ENCODE measurements at regions not wholly inside any gene's neighbourhood (a gene's known extent, or its start where the extent isn't known, plus 50 kb on each side); places are given as distances from the start of the nearest gene placed in this dataset.

DNA sequence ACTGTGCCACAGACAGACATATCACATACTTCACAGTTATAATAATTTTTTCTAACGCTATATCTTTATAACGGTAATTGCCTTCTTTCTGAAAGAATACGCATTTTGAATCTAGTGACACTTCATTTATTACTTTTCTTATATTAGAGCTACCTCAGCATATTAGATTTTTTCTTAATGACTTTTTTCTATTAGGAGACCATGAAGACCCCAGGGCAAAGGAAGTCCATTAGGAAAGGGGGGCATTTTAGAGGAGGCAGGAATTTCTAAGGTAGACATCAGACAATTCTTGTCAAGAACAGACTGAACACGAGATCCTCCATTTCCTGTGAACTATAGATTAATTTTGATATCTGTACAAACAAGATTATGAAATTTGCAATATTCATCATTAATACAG lies 90.5 kb upstream of the NSMCE3 start:
- no peaks in the 10 kb centered on the region for H3K27me3 ChIP-seq (ENCODE audit: insufficient read depth, low read depth)
- H3K27ac ChIP-seq = no peak overlapping the region
- peaks cover 6% of the 10 kb centered on the region for H3K4me1 ChIP-seq (ENCODE audit: low read depth, poor library complexity, severe bottlenecking)
- no peak overlapping the region for H3K4me2 ChIP-seq
- TF ChIP-seq, protein P1, sequence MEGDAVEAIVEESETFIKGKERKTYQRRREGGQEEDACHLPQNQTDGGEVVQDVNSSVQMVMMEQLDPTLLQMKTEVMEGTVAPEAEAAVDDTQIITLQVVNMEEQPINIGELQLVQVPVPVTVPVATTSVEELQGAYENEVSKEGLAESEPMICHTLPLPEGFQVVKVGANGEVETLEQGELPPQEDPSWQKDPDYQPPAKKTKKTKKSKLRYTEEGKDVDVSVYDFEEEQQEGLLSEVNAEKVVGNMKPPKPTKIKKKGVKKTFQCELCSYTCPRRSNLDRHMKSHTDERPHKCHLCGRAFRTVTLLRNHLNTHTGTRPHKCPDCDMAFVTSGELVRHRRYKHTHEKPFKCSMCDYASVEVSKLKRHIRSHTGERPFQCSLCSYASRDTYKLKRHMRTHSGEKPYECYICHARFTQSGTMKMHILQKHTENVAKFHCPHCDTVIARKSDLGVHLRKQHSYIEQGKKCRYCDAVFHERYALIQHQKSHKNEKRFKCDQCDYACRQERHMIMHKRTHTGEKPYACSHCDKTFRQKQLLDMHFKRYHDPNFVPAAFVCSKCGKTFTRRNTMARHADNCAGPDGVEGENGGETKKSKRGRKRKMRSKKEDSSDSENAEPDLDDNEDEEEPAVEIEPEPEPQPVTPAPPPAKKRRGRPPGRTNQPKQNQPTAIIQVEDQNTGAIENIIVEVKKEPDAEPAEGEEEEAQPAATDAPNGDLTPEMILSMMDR (conservative IDR thresholded peaks at IDR 0.05; ENCODE audit: low read depth, low read length) = no peak
- no peak overlapping the region for H3K4me3 ChIP-seq (IDR thresholded peaks at IDR 0.05; ENCODE audit: insufficient read depth, low read depth, low read length)
- no peak overlapping the region for H2AFZ ChIP-seq (ENCODE audit: low read depth)
- no peak overlapping the region for H3K9ac ChIP-seq
- no peaks in the 10 kb centered on the region for H4K20me1 ChIP-seq (ENCODE audit: insufficient read depth)
- H3K79me2 ChIP-seq (ENCODE audit: insufficient read depth, low read depth) = no peaks in the 10 kb centered on the region
- H3K36me3 ChIP-seq (ENCODE audit: insufficient read depth) = no peaks in the 10 kb centered on the region

DNA sequence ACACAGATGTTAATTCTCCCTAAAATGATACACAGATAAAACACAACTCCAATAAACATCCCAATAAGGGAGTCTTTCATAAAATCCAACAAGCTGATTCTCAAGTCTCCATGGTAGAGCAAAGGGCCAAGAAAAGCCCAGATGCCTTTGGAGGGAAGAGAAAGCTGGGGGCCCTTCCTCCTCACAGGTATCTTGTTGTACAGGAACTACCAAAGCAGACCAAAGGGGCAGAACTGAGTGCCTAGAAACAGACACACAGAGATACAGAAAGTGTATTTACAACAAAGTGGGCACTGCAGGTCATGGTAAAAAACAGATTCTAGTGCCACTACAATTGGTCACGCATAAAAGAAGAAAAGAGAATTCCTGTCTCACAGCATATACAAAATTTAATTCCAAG lies 87.2 kb upstream of the NSMCE3 start:
- Histone ChIP-seq H3K27ac (no peak overlapping the region), H3K4me3 (IDR thresholded peaks at IDR 0.05; ENCODE audit: insufficient read depth, low read depth, low read length) (no peak overlapping the region), H4K20me1 (ENCODE audit: insufficient read depth) (no peaks in the 10 kb centered on the region), H2AFZ (ENCODE audit: low read depth) (no peak overlapping the region), H3K79me2 (ENCODE audit: insufficient read depth, low read depth) (no peaks in the 10 kb centered on the region), H3K4me2 (no peak overlapping the region), H3K27me3 (ENCODE audit: insufficient read depth, low read depth) (no peaks in the 10 kb centered on the region), H3K9ac (no peak overlapping the region), H3K36me3 (ENCODE audit: insufficient read depth) (no peaks in the 10 kb centered on the region), H3K4me1 (ENCODE audit: low read depth, poor library complexity, severe bottlenecking) (peaks cover 6% of the 10 kb centered on the region)
- TF ChIP-seq, protein P1 (conservative IDR thresholded peaks at IDR 0.05; ENCODE audit: low read depth, low read length) = no peak

DNA sequence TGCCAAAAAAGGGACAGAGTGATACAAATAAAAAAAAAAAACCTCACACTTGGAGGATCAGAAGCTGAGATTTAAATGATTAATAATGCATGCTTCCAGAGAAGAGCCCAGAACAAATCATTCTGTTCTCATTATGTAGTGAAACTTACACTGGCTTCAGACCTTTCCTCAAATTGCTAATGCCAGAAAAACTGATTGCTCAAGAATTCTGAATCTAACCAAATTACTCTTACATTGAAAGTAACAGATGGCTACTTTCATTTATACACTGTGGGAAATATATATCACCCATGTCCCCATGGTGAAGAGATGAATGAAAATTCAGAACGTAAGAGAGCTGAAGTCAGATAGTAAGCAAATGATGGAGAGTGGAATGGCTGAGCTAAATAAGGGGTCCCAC lies 85.9 kb upstream of the NSMCE3 start:
- Histone ChIP-seq H3K79me2 (ENCODE audit: insufficient read depth, low read depth) (no peaks in the 10 kb centered on the region), H3K27me3 (ENCODE audit: insufficient read depth, low read depth) (no peaks in the 10 kb centered on the region), H3K4me1 (ENCODE audit: low read depth, poor library complexity, severe bottlenecking) (peaks cover 6% of the 10 kb centered on the region), H3K4me2 (no peak overlapping the region), H2AFZ (ENCODE audit: low read depth) (no peak overlapping the region), H3K36me3 (ENCODE audit: insufficient read depth) (no peaks in the 10 kb centered on the region), H4K20me1 (ENCODE audit: insufficient read depth) (no peaks in the 10 kb centered on the region), H3K9ac (no peak overlapping the region), H3K4me3 (IDR thresholded peaks at IDR 0.05; ENCODE audit: insufficient read depth, low read depth, low read length) (no peak overlapping the region), H3K27ac (no peak overlapping the region)
- TF ChIP-seq, protein P1 (conservative IDR thresholded peaks at IDR 0.05; ENCODE audit: low read depth, low read length) = no peak

DNA sequence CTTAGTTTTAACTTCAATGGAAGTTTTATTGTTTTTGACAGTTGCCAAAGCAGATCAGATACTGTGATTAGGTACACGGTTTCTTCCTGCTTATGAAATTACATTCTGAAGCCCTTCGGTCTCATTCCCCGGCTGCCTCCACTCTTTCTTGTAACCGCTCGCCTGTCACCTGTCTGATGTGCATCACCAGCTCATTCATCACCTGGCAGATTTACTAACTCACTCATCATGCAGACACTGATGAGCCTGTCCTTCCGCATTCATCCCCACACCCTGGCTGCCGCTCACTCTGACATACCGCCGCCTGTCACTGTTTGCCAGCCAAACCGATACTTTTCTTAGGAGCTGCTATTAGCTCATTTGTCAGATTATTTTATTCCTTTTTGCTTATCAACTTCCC lies 82.8 kb upstream of the NSMCE3 start:
- no peak overlapping the region for H3K9ac ChIP-seq
- no peak overlapping the region for H3K4me3 ChIP-seq (IDR thresholded peaks at IDR 0.05; ENCODE audit: insufficient read depth, low read depth, low read length)

More for the DNA sequence above, 82.8 kb upstream of the NSMCE3 start:
- peaks cover 6% of the 10 kb centered on the region for H3K4me1 ChIP-seq (ENCODE audit: low read depth, poor library complexity, severe bottlenecking)
- TF ChIP-seq, protein P1 (conservative IDR thresholded peaks at IDR 0.05; ENCODE audit: low read depth, low read length) = no peak
- H3K79me2 ChIP-seq (ENCODE audit: insufficient read depth, low read depth) = no peaks in the 10 kb centered on the region
- no peaks in the 10 kb centered on the region for H3K27me3 ChIP-seq (ENCODE audit: insufficient read depth, low read depth)
- no peaks in the 10 kb centered on the region for H3K36me3 ChIP-seq (ENCODE audit: insufficient read depth)
- H4K20me1 ChIP-seq (ENCODE audit: insufficient read depth) = no peaks in the 10 kb centered on the region
- H3K4me2 ChIP-seq = no peak overlapping the region
- no peak overlapping the region for H3K27ac ChIP-seq
- no peak overlapping the region for H2AFZ ChIP-seq (ENCODE audit: low read depth)

Measured in KMS-11 (cell line).